OCI-LY7 (cell line): ENCODE measurements at regions not wholly inside any gene's neighbourhood (a gene's known extent, or its start where the extent isn't known, plus 50 kb on each side); places are given as distances from the start of the nearest gene placed in this dataset.

Experiments
- BruUV-seq: library from RNA; stranded (reverse); fragments of 400-500 nt; replicated peaks from 2 replicates; lab custom pipeline; 2021; lab: Mats Ljungman, UMichigan
- CTCF ChIA-PET: fragments of 300-600 bp; sonication (Branson Sonifier 250); formaldehyde crosslinking; loops from one replicate; lab custom pipeline; 2022; ENCODE audit warnings: antibody characterized with exemption; ENCODE audit not compliant: unreplicated experiment; lab: Charles Lee
- POLR2A ChIA-PET: fragments of 300-600 bp; sonication (Branson Sonifier 250); formaldehyde crosslinking; loops from one replicate; lab custom pipeline; 2022; ENCODE audit warnings: antibody characterized with exemption; lab: Charles Lee
- DNase-seq: peaks from one replicate; pipeline ENCODE4 v3.0.0-alpha.2; 2015; ENCODE audit warnings: low spot score
- H2AFZ ChIP-seq: fragments of 200-600 bp; sonication (generic), shearing (Covaris generic); 2 replicates; pipeline ENCODE4 v1.6.1; 2014; ENCODE audit warnings: mild to moderate bottlenecking, antibody characterized with exemption, low read length, moderate library complexity
- H3K27ac ChIP-seq: fragments of 200-600 bp; sonication (generic); 2 replicates; pipeline ENCODE4 v1.5.1; 2014; ENCODE audit warnings: mixed run types, low read depth, mild to moderate bottlenecking, moderate library complexity, low read length, inconsistent platforms; ENCODE audit not compliant: poor library complexity, severe bottlenecking
- H3K36me3 ChIP-seq: fragments of 200-600 bp; sonication (generic); 2 replicates; pipeline ENCODE4 v1.6.1; 2014; ENCODE audit warnings: mild to moderate bottlenecking, antibody characterized with exemption, low read length, moderate library complexity, mixed read lengths; ENCODE audit not compliant: insufficient read depth
- H3K4me1 ChIP-seq: fragments of 200-600 bp; sonication (generic); 2 replicates; pipeline ENCODE4 v1.5.1; 2014; ENCODE audit warnings: mild to moderate bottlenecking, low read length; ENCODE audit not compliant: insufficient read depth, poor library complexity, severe bottlenecking
- H3K4me2 ChIP-seq: fragments of 200-600 bp; sonication (generic); 2 replicates; pipeline ENCODE4 v1.6.1; 2014; ENCODE audit warnings: mild to moderate bottlenecking, low read length
- H3K4me3 ChIP-seq: fragments of 200-600 bp; sonication (generic); 2 replicates; pipeline ENCODE4 v1.5.1; 2014; ENCODE audit warnings: mild to moderate bottlenecking, low read depth, low read length; ENCODE audit not compliant: poor library complexity, severe bottlenecking
- H3K79me2 ChIP-seq: fragments of 200-600 bp; sonication (generic); 2 replicates; pipeline ENCODE4 v1.6.1; 2016; ENCODE audit warnings: low read depth, mild to moderate bottlenecking, low read length, moderate library complexity, mixed read lengths; ENCODE audit not compliant: insufficient read depth
- H3K9me2 ChIP-seq: fragments of 200-600 bp; sonication (generic); 2 replicates; pipeline ENCODE4 v1.6.1; 2016; ENCODE audit warnings: mild to moderate bottlenecking, low read length, mixed read lengths; ENCODE audit not compliant: insufficient read depth
- H3K9me3 ChIP-seq: fragments of 200-600 bp; sonication (generic); 2 replicates; pipeline ENCODE4 v1.6.1; 2014; ENCODE audit warnings: mild to moderate bottlenecking, mixed run types, low read length, mixed read lengths
- H4K20me1 ChIP-seq: fragments of 200-600 bp; sonication (generic); 2 replicates; pipeline ENCODE4 v1.6.1; 2014; ENCODE audit warnings: mild to moderate bottlenecking, antibody characterized with exemption, low read length, moderate library complexity, mixed read lengths; ENCODE audit not compliant: insufficient read depth
- EZH2phosphoT487 ChIP-seq: fragments of 200-600 bp; sonication (generic); IDR thresholded peaks from 2 replicates; pipeline ENCODE4 v1.6.1; 2018; ENCODE audit warnings: low read depth, borderline replicate concordance, mild to moderate bottlenecking, mixed run types, antibody characterized with exemption, low read length, moderate library complexity, mixed read lengths
- intact Hi-C: fragments of 100-400 bp; cut with micrococcal nuclease; formaldehyde crosslinking; loops from one replicate; pipeline ENCODE4 v1.10.0; 2022; ENCODE audit not compliant: unreplicated experiment
- TF ChIP-seq, protein P1 (sequence below): fragments of 200-600 bp; sonication (generic); conservative IDR thresholded peaks from 2 replicates; pipeline ENCODE4 v1.5.1; 2014; ENCODE audit warnings: mild to moderate bottlenecking, antibody characterized with exemption, low read length, moderate library complexity, mixed read lengths

GRCh38 chr17:63178530-63178929, 212.5 kb downstream of the TANC2 start:
- POLR2A ChIA-PET, result no interaction called here
- Histone ChIP-seq H3K4me3 (no peak overlapping the region), H3K9me2 (no peaks in the 10 kb centered on the region), H4K20me1 (no peaks in the 10 kb centered on the region), H3K79me2 (no peaks in the 10 kb centered on the region), H3K4me1 (no peaks in the 10 kb centered on the region), H3K4me2 (no peak overlapping the region), H3K9me3 (no peaks in the 10 kb centered on the region), H3K27ac (no peak overlapping the region), H2AFZ (no peak overlapping the region), H3K36me3 (no peaks in the 10 kb centered on the region)
- DNase-seq, result no peak
- BruUV-seq, result no TSS peak
- no peak for TF ChIP-seq EZH2phosphoT487
- TF ChIP-seq, protein P1, sequence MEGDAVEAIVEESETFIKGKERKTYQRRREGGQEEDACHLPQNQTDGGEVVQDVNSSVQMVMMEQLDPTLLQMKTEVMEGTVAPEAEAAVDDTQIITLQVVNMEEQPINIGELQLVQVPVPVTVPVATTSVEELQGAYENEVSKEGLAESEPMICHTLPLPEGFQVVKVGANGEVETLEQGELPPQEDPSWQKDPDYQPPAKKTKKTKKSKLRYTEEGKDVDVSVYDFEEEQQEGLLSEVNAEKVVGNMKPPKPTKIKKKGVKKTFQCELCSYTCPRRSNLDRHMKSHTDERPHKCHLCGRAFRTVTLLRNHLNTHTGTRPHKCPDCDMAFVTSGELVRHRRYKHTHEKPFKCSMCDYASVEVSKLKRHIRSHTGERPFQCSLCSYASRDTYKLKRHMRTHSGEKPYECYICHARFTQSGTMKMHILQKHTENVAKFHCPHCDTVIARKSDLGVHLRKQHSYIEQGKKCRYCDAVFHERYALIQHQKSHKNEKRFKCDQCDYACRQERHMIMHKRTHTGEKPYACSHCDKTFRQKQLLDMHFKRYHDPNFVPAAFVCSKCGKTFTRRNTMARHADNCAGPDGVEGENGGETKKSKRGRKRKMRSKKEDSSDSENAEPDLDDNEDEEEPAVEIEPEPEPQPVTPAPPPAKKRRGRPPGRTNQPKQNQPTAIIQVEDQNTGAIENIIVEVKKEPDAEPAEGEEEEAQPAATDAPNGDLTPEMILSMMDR, result no peak
- intact Hi-C loops, result no loop called here
- CTCF ChIA-PET, result no interaction called here

DNA sequence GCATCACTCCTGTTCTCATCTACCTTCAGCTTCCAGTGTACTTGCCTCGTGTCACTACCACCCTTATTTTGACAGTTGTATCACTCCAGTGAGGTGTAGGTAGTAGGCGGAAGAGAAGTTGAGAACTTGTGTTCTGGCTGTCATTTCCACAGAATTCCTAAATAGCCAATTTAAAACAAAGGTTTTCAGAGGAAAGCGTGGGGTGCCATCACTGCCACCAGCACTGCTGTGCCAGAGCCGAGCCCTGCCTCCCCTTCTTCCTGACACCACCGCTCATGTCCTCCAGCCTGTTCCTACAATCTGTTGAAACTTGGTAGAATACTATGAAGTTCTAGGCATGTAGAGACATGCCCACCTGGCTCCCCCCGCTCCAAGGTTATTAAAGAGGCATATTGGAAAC, 215.8 kb downstream of the TANC2 start:
- ChIA-PET POLR2A (no interaction called here), CTCF (no interaction called here)
- Histone ChIP-seq H3K4me1 (no peaks in the 10 kb centered on the region), H2AFZ (no peak overlapping the region), H3K36me3 (no peaks in the 10 kb centered on the region), H3K9me2 (no peaks in the 10 kb centered on the region), H3K79me2 (no peaks in the 10 kb centered on the region), H3K27ac (no peak overlapping the region), H3K4me3 (no peak overlapping the region), H3K9me3 (no peaks in the 10 kb centered on the region), H3K4me2 (no peak overlapping the region), H4K20me1 (no peaks in the 10 kb centered on the region)
- DNase-seq, result no peak
- intact Hi-C loops, result no loop called here
- BruUV-seq, result no TSS peak
- no peak for TF ChIP-seq EZH2phosphoT487
- TF ChIP-seq, protein P1, result no peak

DNA sequence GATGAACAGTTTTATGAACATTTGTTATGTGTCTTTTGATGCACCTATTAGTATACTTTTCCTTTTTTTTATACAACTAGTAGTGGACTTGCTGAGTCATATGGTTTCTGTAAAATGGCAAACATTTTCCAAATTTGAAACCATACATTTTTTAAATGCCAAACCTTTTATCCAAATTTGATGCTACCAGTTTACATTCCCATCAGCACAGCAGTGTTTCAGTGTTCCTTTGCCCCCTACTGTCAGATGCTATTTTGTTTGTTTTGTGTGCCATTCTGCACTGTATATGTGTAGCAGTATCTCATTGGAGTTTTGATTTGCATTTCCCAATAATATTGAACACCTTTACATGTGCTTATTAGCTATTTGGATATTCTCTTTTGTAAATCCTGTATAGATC, 219.4 kb downstream of the TANC2 start:
- CTCF ChIA-PET, result no interaction called here

More for the DNA sequence above, 219.4 kb downstream of the TANC2 start:
- BruUV-seq, result no TSS peak
- intact Hi-C loops, result no loop called here
- Histone ChIP-seq H3K9me3 (no peaks in the 10 kb centered on the region), H3K79me2 (no peaks in the 10 kb centered on the region), H3K4me1 (no peaks in the 10 kb centered on the region), H3K27ac (no peak overlapping the region), H3K9me2 (no peaks in the 10 kb centered on the region), H4K20me1 (no peaks in the 10 kb centered on the region), H3K36me3 (no peaks in the 10 kb centered on the region), H3K4me2 (no peak overlapping the region), H2AFZ (no peak overlapping the region), H3K4me3 (no peak overlapping the region)
- no peak for DNase-seq
- TF ChIP-seq, protein P1, result no peak
- no peak for TF ChIP-seq EZH2phosphoT487
- POLR2A ChIA-PET, result no interaction called here
